Muscle layer of duodenum (tissue), 2 donors: ENCODE measurements at regions not wholly inside any gene's neighbourhood (a gene's known extent, or its start where the extent isn't known, plus 50 kb on each side); places are given as distances from the start of the nearest gene placed in this dataset.

ENCODE experiments used
- H3K27ac ChIP-seq: one replicate; pipeline ENCODE4 v1.7.0; 2013; ENCODE audit warnings: mild to moderate bottlenecking, low read length
- H3K27me3 ChIP-seq: one replicate; pipeline ENCODE4 v1.7.0; 2013; ENCODE audit warnings: low read depth, mild to moderate bottlenecking, control low read depth, low read length
- H3K36me3 ChIP-seq, 2 donors: one replicate each; pipeline ENCODE4 v1.7.0; 2013; ENCODE audit warnings: low read length in 2 of 2, control low read depth in 1 of 2, mild to moderate bottlenecking in 1 of 2; ENCODE audit not compliant: insufficient read depth in 2 of 2, control insufficient read depth in 1 of 2
- H3K4me1 ChIP-seq, 2 donors: one replicate each; pipeline ENCODE4 v1.7.0; 2013; ENCODE audit warnings: low read length in 2 of 2, mild to moderate bottlenecking in 2 of 2, control low read depth in 1 of 2, moderate library complexity in 1 of 2; ENCODE audit not compliant: insufficient read depth in 2 of 2, control insufficient read depth in 1 of 2
- H3K4me3 ChIP-seq, 2 donors: one replicate each; pipeline ENCODE4 v1.7.0; 2013; ENCODE audit warnings: low read length in 2 of 2, low read depth in 1 of 2, mild to moderate bottlenecking in 1 of 2
- H3K9me3 ChIP-seq, 2 donors: one replicate each; pipeline ENCODE4 v1.7.0; 2013; ENCODE audit warnings: low read length in 2 of 2, control low read depth in 1 of 2, mild to moderate bottlenecking in 1 of 2; ENCODE audit not compliant: control insufficient read depth in 1 of 2
- donor health status: healthy.

GRCh38 chr2:51258301-51258700 lies 226.4 kb upstream of the NRXN1 start:
- Histone ChIP-seq H3K4me1 (peaks cover 0 to 4% of the 10 kb centered on the region in 2 donors), H3K9me3 (no peaks in the 10 kb centered on the region), H3K4me3 (no peak overlapping the region), H3K36me3 (no peaks in the 10 kb centered on the region), H3K27me3 (no peaks in the 10 kb centered on the region), H3K27ac (no peak overlapping the region)

- H3K27me3 ChIP-seq = no peaks in the 10 kb centered on the region
- no peak overlapping the region for H3K4me3 ChIP-seq
- H3K36me3 ChIP-seq = no peaks in the 10 kb centered on the region
- peaks cover 0 to 4% of the 10 kb centered on the region in 2 donors for H3K4me1 ChIP-seq
- no peaks in the 10 kb centered on the region for H3K9me3 ChIP-seq
- no peak overlapping the region for H3K27ac ChIP-seq
Observed at GRCh38 chr2:51256736-51257135, 224.8 kb upstream of the NRXN1 start.

- Histone ChIP-seq H3K4me3 (no peak overlapping the region), H3K36me3 (no peaks in the 10 kb centered on the region), H3K27ac (no peak overlapping the region), H3K27me3 (no peaks in the 10 kb centered on the region), H3K4me1 (no peaks in the 10 kb centered on the region), H3K9me3 (no peaks in the 10 kb centered on the region)
Observed at GRCh38 chr2:51251356-51251755, 219.4 kb upstream of the NRXN1 start.

GRCh38 chr2:51247252-51247805 lies 215.4 kb upstream of the NRXN1 start:
- H3K27me3 ChIP-seq = no peaks in the 10 kb centered on the region
- H3K27ac ChIP-seq = no peak overlapping the region
- no peaks in the 10 kb centered on the region for H3K36me3 ChIP-seq
- no peaks in the 10 kb centered on the region for H3K4me1 ChIP-seq
- no peak overlapping the region for H3K4me3 ChIP-seq
- no peaks in the 10 kb centered on the region for H3K9me3 ChIP-seq

GRCh38 chr2:51243892-51244535 lies 212.1 kb upstream of the NRXN1 start:
- no peak overlapping the region for H3K27ac ChIP-seq
- no peaks in the 10 kb centered on the region for H3K36me3 ChIP-seq
- H3K4me3 ChIP-seq = no peak overlapping the region
- H3K4me1 ChIP-seq = no peaks in the 10 kb centered on the region
- no peaks in the 10 kb centered on the region for H3K9me3 ChIP-seq
- no peaks in the 10 kb centered on the region for H3K27me3 ChIP-seq

- H3K27ac ChIP-seq = no peak overlapping the region
- H3K4me3 ChIP-seq = no peak overlapping the region
- no peaks in the 10 kb centered on the region for H3K4me1 ChIP-seq
- H3K36me3 ChIP-seq = no peaks in the 10 kb centered on the region
- H3K9me3 ChIP-seq = no peaks in the 10 kb centered on the region
- peaks cover 3% of the 10 kb centered on the region for H3K27me3 ChIP-seq
Observed at GRCh38 chr2:51237626-51238271, 205.8 kb upstream of the NRXN1 start.

- Histone ChIP-seq H3K9me3 (no peaks in the 10 kb centered on the region), H3K27me3 (peaks cover 2% of the 10 kb centered on the region), H3K4me3 (no peak overlapping the region), H3K36me3 (no peaks in the 10 kb centered on the region), H3K27ac (no peak overlapping the region), H3K4me1 (no peaks in the 10 kb centered on the region)
Observed at GRCh38 chr2:51232027-51232426, 200.1 kb upstream of the NRXN1 start.

GRCh38 chr2:51231071-51231470 lies 199.1 kb upstream of the NRXN1 start:
- no peak overlapping the region for H3K4me3 ChIP-seq
- H3K27me3 ChIP-seq = no peaks in the 10 kb centered on the region
- H3K27ac ChIP-seq = no peak overlapping the region
- H3K9me3 ChIP-seq = no peaks in the 10 kb centered on the region
- no peaks in the 10 kb centered on the region for H3K4me1 ChIP-seq
- no peaks in the 10 kb centered on the region for H3K36me3 ChIP-seq

GRCh38 chr2:51225377-51225776 lies 193.4 kb upstream of the NRXN1 start:
- Histone ChIP-seq H3K36me3 (no peaks in the 10 kb centered on the region), H3K4me3 (no peak overlapping the region), H3K27ac (no peak overlapping the region), H3K4me1 (no peaks in the 10 kb centered on the region), H3K27me3 (no peaks in the 10 kb centered on the region), H3K9me3 (no peaks in the 10 kb centered on the region)

GRCh38 chr2:51224790-51225189 lies 192.9 kb upstream of the NRXN1 start:
- H3K4me3 ChIP-seq = no peak overlapping the region
- no peaks in the 10 kb centered on the region for H3K27me3 ChIP-seq
- no peaks in the 10 kb centered on the region for H3K36me3 ChIP-seq
- H3K27ac ChIP-seq = no peak overlapping the region
- no peaks in the 10 kb centered on the region for H3K9me3 ChIP-seq
- H3K4me1 ChIP-seq = no peaks in the 10 kb centered on the region

GRCh38 chr2:51222106-51222505 lies 190.2 kb upstream of the NRXN1 start:
- Histone ChIP-seq H3K36me3 (no peaks in the 10 kb centered on the region), H3K27ac (no peak overlapping the region), H3K4me1 (no peaks in the 10 kb centered on the region), H3K4me3 (no peak overlapping the region), H3K27me3 (no peaks in the 10 kb centered on the region), H3K9me3 (no peaks in the 10 kb centered on the region)

- Histone ChIP-seq H3K27ac (no peak overlapping the region), H3K9me3 (no peaks in the 10 kb centered on the region), H3K4me1 (no peaks in the 10 kb centered on the region), H3K27me3 (no peaks in the 10 kb centered on the region), H3K4me3 (no peak overlapping the region), H3K36me3 (no peaks in the 10 kb centered on the region)
Observed at GRCh38 chr2:51220606-51221005, 188.7 kb upstream of the NRXN1 start.
